ENCODE measurements at regions not wholly inside any gene's neighbourhood (a gene's known extent, or its start where the extent isn't known, plus 50 kb on each side); places are given as distances from the start of the nearest gene placed in this dataset.
"Not testable (repeated sequence)": the region's sequence is repeated elsewhere in the genome, so short reads cannot be mapped to it uniquely, and the experiment has no call there.

DNA sequence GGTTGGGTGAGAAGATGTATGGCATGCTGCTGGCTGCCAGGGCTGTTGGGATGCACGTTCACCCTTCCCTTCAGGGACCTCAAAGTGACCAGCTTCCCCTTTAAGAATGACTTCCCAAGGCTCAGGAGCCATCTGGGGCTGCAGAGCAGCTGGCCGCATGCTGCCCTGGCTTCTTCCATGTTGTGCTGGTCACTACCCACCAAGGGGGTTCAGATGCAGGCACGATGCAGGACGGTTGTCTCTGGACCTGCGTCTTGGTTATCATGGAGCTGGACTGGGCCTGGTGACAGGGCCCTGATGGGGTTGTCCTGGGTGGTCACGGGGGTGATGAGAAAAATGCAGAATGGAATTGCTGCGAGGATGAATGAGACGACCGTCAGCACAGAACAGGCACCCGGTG is 297.8 kb downstream of the POTED start:
- TF ChIP-seq TAF1 (IDR thresholded peaks at IDR 0.05; ENCODE audit: borderline replicate concordance, low read depth, low read length); POLR2AphosphoS5 (IDR thresholded peaks at IDR 0.05; ENCODE audit: low read depth, low read length); POLR2A (IDR thresholded peaks at IDR 0.05; ENCODE audit: low read depth, low read length): not testable (repeated sequence)
